Heart right ventricle (tissue), 16 donors: ENCODE measurements at regions not wholly inside any gene's neighbourhood (a gene's known extent, or its start where the extent isn't known, plus 50 kb on each side); places are given as distances from the start of the nearest gene placed in this dataset.

Experiments used
- ATAC-seq, 8 donors: fragments of 200-7000 bp; cut with Tn5 transposase; one replicate each; pipeline ENCODE4 v1.9.1; 2020; ENCODE audit warnings: mild to moderate bottlenecking in 8 of 8, moderate library complexity in 8 of 8, moderate number of reproducible peaks in 1 of 8
- DNase-seq, 2 donors: peaks; one replicate each; pipeline ENCODE4 v3.0.0-alpha.2; 2020
- H3K27ac ChIP-seq, 10 donors: fragments of 200-600 bp; sonication (generic) in 2 of 10; one replicate each; pipeline versions ENCODE4 v1.5.0 to v1.8.0; 2020 to 2022; ENCODE audit warnings: mild to moderate bottlenecking in 3 of 10
- H3K27me3 ChIP-seq, 7 donors: fragments of 200-600 bp; one replicate each; pipeline ENCODE4 v1.8.0; 2021 to 2022; ENCODE audit warnings: mild to moderate bottlenecking in 2 of 7
- H3K36me3 ChIP-seq, 9 donors: fragments of 200-600 bp; sonication (generic) in 1 of 9; one replicate each; pipeline versions ENCODE4 v1.5.0 to v1.8.0; 2020 to 2022; ENCODE audit warnings: mild to moderate bottlenecking in 2 of 9
- H3K4me1 ChIP-seq, 9 donors: fragments of 200-600 bp; sonication (generic) in 1 of 9; one replicate each; pipeline versions ENCODE4 v1.5.0 to v1.8.0; 2020 to 2022; ENCODE audit warnings: mild to moderate bottlenecking in 4 of 9
- H3K4me3 ChIP-seq, 10 donors: fragments of 200-600 bp; sonication (generic) in 2 of 10; one replicate each; pipeline versions ENCODE4 v1.5.0 to v1.8.0; 2020 to 2022; ENCODE audit warnings: mild to moderate bottlenecking in 7 of 10, moderate library complexity in 2 of 10
- H3K9me3 ChIP-seq, 11 donors: fragments of 200-600 bp in 10 of 11; sonication (generic) in 2 of 11; one replicate each; pipeline versions ENCODE4 v1.5.0 to v1.8.0; 2013 to 2022; ENCODE audit warnings: mild to moderate bottlenecking in 2 of 11, control low read depth in 1 of 11, moderate library complexity in 1 of 11
- CTCF ChIP-seq, 9 donors: fragments of 200-600 bp; sonication (generic) in 2 of 9; IDR thresholded peaks; one replicate each; pipeline versions ENCODE4 v1.5.0 to v1.8.0; 2021 to 2022; ENCODE audit warnings: antibody characterized with exemption in 9 of 9, mild to moderate bottlenecking in 5 of 9, moderate library complexity in 1 of 9
- WGBS, 2 donors: extraction: QIAGEN DNeasy Blood & Tissue Kit; methylation state at CpG; one replicate each; pipeline ENCODE4 v1.1.7; 2013; ENCODE audit warnings: inconsistent platforms in 1 of 2; 5-methylcytosine and 5-hydroxymethylcytosine counted together
- intact Hi-C, 10 donors: fragments of 100-400 bp; cut with DNase I; formaldehyde crosslinking; loops; one replicate each; pipeline versions ENCODE4 v1.11.1 to v1.14.2; 2022
- donor health status: Arrhythmogenic right ventricular cardiomyopathy.
- donor health status: ischemic (EF 13 %, LVEDD 7.1; RV severe dilation, severe dysfunction).
- donor health status: healthy with polysubstance abuse.
- donor health status: DM: no; HTN: yes; CAD: no.
- donor health status: DM: no; HTN: no; CAD: no.
- donor health status: ischemic (EF 25% LVEDD 6.9; RV normal size, moderate dysfunction).
- donor health status: ischemic (EF 25% LVEDD 5.7; RV mildly dilated, moderate dysfunction).
- donor health status: healthy.
- donor health status: DM: yes; HTN: yes; CAD: no.
- donor health status: Ischemic cardiomyopathy.
- donor health status: ischemic (EF 35%, LVEDD 5.7; RV mildly dilated, moderate dysfunction).
- donor health status: nonischemic (EF 11% LVEDD 7.7; RV severe dilation, severe dysfunction).
- donor health status: DM: yes; HTN: yes; CAD: no.
- donor health status: PGD.
- donor health status: ischemic (EF 29% LVEDD 5.4; RV normal size, mild dysfunction).
- donor health status: nonischemic (EF 23%, LVEDD 6.1; RV moderate dilation, normal function).

GRCh38 chr5:162444129-162444762 lies 376.7 kb downstream of the GABRG2 start:
- Histone ChIP-seq H3K27ac (no peak overlapping the region), H3K4me1 (no peaks in the 10 kb centered on the region), H3K27me3 (no peaks in the 10 kb centered on the region), H3K4me3 (no peak overlapping the region), H3K9me3 (no peaks in the 10 kb centered on the region), H3K36me3 (no peaks in the 10 kb centered on the region)
- TF ChIP-seq CTCF (IDR thresholded peaks at IDR 0.05): no peak
- no peak for ATAC-seq
- no peak for DNase-seq
- WGBS, 2 donors: 78 to 84% methylated on average over 6 of the region's 6 CpGs
- intact Hi-C loops: no loop called here

- Histone ChIP-seq H3K4me3 (no peak overlapping the region), H3K36me3 (no peaks in the 10 kb centered on the region), H3K27ac (no peak overlapping the region), H3K4me1 (no peaks in the 10 kb centered on the region), H3K27me3 (no peaks in the 10 kb centered on the region), H3K9me3 (peaks cover 0 to 50% (median 8%) of the 10 kb centered on the region in 11 donors)
- 67 to 69% methylated on average over 4 of the region's 4 CpGs for WGBS, 2 donors
- intact Hi-C loops: no loop called here
- no peak for TF ChIP-seq CTCF (IDR thresholded peaks at IDR 0.05)
- ATAC-seq (no peak), DNase-seq (no peak)
These were observed 388.5 kb downstream of the GABRG2 start for GRCh38 chr5:162456086-162456485.

GRCh38 chr5:162466011-162466410 lies 398.4 kb downstream of the GABRG2 start:
- WGBS, 2 donors: 61 to 63% methylated on average over 1 of the region's 1 CpG
- H3K27me3 ChIP-seq: no peaks in the 10 kb centered on the region
- intact Hi-C loops: no loop called here

GRCh38 chr5:162473041-162473714 lies 405.6 kb downstream of the GABRG2 start:
- no peaks in the 10 kb centered on the region for H3K36me3 ChIP-seq
- no peak for TF ChIP-seq CTCF (IDR thresholded peaks at IDR 0.05)
- no peak overlapping the region for H3K27ac ChIP-seq
- peaks cover 0 to 16% (median 0%) of the 10 kb centered on the region in 11 donors for H3K9me3 ChIP-seq
- intact Hi-C loops: no loop called here
- no peak for DNase-seq
- ATAC-seq: no peak
- H3K27me3 ChIP-seq: no peaks in the 10 kb centered on the region
- H3K4me1 ChIP-seq: no peaks in the 10 kb centered on the region
- 73 to 75% methylated on average over 2 of the region's 2 CpGs for WGBS, 2 donors
- H3K4me3 ChIP-seq: no peak overlapping the region

More at GRCh38 chr5:162466011-162466410, 398.4 kb downstream of the GABRG2 start:
- Histone ChIP-seq H3K4me1 (no peaks in the 10 kb centered on the region), H3K4me3 (no peak overlapping the region), H3K36me3 (no peaks in the 10 kb centered on the region), H3K9me3 (peaks cover 0 to 18% (median 0%) of the 10 kb centered on the region in 11 donors), H3K27ac (no peak overlapping the region)
- DNase-seq: no peak
- TF ChIP-seq CTCF (IDR thresholded peaks at IDR 0.05): no peak
- no peak for ATAC-seq
